ENCODE measurements at regions not wholly inside any gene's neighbourhood (a gene's known extent, or its start where the extent isn't known, plus 50 kb on each side); places are given as distances from the start of the nearest gene placed in this dataset.

GRCh38 chr2:40036241-40036640 is 257.2 kb upstream of the THUMPD2 start:
- TF ChIP-seq CEBPB (IDR thresholded peaks at IDR 0.05; ENCODE audit: low read depth, low read length), result no peak
- no peak for TF ChIP-seq RFX5 (IDR thresholded peaks at IDR 0.05; ENCODE audit: low read depth, low read length)
- TF ChIP-seq POLR2A (IDR thresholded peaks at IDR 0.05; ENCODE audit: low read depth, low read length), result no peak
- TF ChIP-seq CTCF (conservative IDR thresholded peaks at IDR 0.05; ENCODE audit: low read depth, low read length), result no peak
- no peak for TF ChIP-seq RAD21 (IDR thresholded peaks at IDR 0.05; ENCODE audit: low read length)
- TF ChIP-seq ELK1 (IDR thresholded peaks at IDR 0.05; ENCODE audit: borderline replicate concordance, low read depth, low read length), result no peak
- no peak for TF ChIP-seq MAFK (IDR thresholded peaks at IDR 0.05; ENCODE audit: low read depth, low read length)
- no peak for TF ChIP-seq USF2 (IDR thresholded peaks at IDR 0.05; ENCODE audit: low read depth, low read length)
- no peak for TF ChIP-seq NFE2L2 (IDR thresholded peaks at IDR 0.05; ENCODE audit: low read depth, low read length)
